Mucosa of descending colon (tissue), 3 donors: ENCODE measurements at regions not wholly inside any gene's neighbourhood (a gene's known extent, or its start where the extent isn't known, plus 50 kb on each side); places are given as distances from the start of the nearest gene placed in this dataset.

ENCODE experiments used
- ATAC-seq: fragments of 200-7000 bp; cut with Tn5 transposase; one replicate; pipeline ENCODE4 v1.9.1; 2020; ENCODE audit warnings: mild to moderate bottlenecking, moderate library complexity
- DNase-seq, 3 donors: peaks; one replicate each; pipeline ENCODE4 v3.0.0-alpha.2; 2020
- H3K36me3 ChIP-seq: fragments of 200-600 bp; one replicate; pipeline ENCODE4 v1.8.0; 2021; ENCODE audit warnings: low read depth, mild to moderate bottlenecking
- H3K4me1 ChIP-seq: fragments of 200-600 bp; one replicate; pipeline ENCODE4 v1.8.0; 2021; ENCODE audit warnings: low read depth, mild to moderate bottlenecking
- H3K4me3 ChIP-seq: fragments of 200-600 bp; one replicate; pipeline ENCODE4 v1.8.0; 2021; ENCODE audit warnings: mild to moderate bottlenecking
- H3K9me3 ChIP-seq: fragments of 200-600 bp; one replicate; pipeline ENCODE4 v1.8.0; 2021; ENCODE audit warnings: mild to moderate bottlenecking
- intact Hi-C, 2 donors: fragments of 100-400 bp; cut with DNase I in 1 of 2; cut with micrococcal nuclease in 1 of 2; formaldehyde crosslinking; loops; one replicate each; pipeline versions ENCODE4 v1.11.0 to v1.11.1; 2022; cut with DNase I, micrococcal nuclease
- TF ChIP-seq, protein P1 (sequence below): fragments of 200-600 bp; IDR thresholded peaks from one replicate; pipeline ENCODE4 v1.8.0; 2022; ENCODE audit warnings: antibody characterized with exemption, mild to moderate bottlenecking
- donor health status: DM: no; HTN: no; CAD: no; lungs with moderate emphysema.
- donor health status: DM: no; HTN: no; CAD: no.
- donor health status: DM: no; HTN: yes; CAD: no.

DNA sequence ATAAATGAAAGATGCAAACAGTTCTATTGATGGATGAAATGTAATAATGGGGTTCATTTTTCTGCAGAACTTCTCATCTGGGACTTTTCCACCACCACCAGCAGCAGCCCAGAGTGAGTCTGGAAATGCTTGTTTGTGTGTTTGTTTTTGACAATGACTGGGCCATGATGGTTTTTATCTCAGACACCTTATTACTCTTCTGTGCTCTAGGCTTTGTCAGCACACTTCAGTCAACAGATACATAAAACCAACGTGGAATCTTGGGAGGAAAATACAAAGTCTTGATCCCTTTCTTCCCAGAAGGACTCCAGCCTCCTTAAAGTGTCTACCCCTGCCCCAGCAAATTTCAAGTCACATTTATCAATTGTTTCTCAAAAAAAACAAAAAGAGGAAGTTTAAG lies 134.0 kb downstream of the MREG start:
- no peaks in the 10 kb centered on the region for H3K36me3 ChIP-seq
- no peaks in the 10 kb centered on the region for H3K9me3 ChIP-seq
- H3K4me3 ChIP-seq, result no peak overlapping the region
- intact Hi-C loops, result no loop called here
- no peaks in the 10 kb centered on the region for H3K4me1 ChIP-seq
- ATAC-seq (no peak), DNase-seq (no peak)
- TF ChIP-seq, protein P1, sequence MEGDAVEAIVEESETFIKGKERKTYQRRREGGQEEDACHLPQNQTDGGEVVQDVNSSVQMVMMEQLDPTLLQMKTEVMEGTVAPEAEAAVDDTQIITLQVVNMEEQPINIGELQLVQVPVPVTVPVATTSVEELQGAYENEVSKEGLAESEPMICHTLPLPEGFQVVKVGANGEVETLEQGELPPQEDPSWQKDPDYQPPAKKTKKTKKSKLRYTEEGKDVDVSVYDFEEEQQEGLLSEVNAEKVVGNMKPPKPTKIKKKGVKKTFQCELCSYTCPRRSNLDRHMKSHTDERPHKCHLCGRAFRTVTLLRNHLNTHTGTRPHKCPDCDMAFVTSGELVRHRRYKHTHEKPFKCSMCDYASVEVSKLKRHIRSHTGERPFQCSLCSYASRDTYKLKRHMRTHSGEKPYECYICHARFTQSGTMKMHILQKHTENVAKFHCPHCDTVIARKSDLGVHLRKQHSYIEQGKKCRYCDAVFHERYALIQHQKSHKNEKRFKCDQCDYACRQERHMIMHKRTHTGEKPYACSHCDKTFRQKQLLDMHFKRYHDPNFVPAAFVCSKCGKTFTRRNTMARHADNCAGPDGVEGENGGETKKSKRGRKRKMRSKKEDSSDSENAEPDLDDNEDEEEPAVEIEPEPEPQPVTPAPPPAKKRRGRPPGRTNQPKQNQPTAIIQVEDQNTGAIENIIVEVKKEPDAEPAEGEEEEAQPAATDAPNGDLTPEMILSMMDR, result no peak

GRCh38 chr2:215878476-215879063 lies 134.8 kb downstream of the MREG start:
- TF ChIP-seq, protein P1, result no peak
- Histone ChIP-seq H3K9me3 (no peaks in the 10 kb centered on the region), H3K4me1 (no peaks in the 10 kb centered on the region), H3K36me3 (no peaks in the 10 kb centered on the region), H3K4me3 (no peak overlapping the region)
- intact Hi-C loops, result no loop called here
- DNase-seq (no peak), ATAC-seq (no peak)

- intact Hi-C loops, result no loop called here
Measured at GRCh38 chr2:215876937-215877238, 136.5 kb downstream of the MREG start.

GRCh38 chr2:215876139-215876936 lies 137.0 kb downstream of the MREG start:
- Histone ChIP-seq H3K36me3 (no peaks in the 10 kb centered on the region), H3K4me1 (no peaks in the 10 kb centered on the region), H3K9me3 (no peaks in the 10 kb centered on the region), H3K4me3 (no peak overlapping the region)
- intact Hi-C loops, result no loop called here
- TF ChIP-seq, protein P1, result no peak
- DNase-seq, result no peak
- no peak for ATAC-seq

More at GRCh38 chr2:215876937-215877238, 136.5 kb downstream of the MREG start:
- Histone ChIP-seq H3K4me3 (no peak overlapping the region), H3K36me3 (no peaks in the 10 kb centered on the region), H3K9me3 (no peaks in the 10 kb centered on the region), H3K4me1 (no peaks in the 10 kb centered on the region)
- DNase-seq, result no peak
- TF ChIP-seq, protein P1, result no peak
- ATAC-seq, result no peak

DNA sequence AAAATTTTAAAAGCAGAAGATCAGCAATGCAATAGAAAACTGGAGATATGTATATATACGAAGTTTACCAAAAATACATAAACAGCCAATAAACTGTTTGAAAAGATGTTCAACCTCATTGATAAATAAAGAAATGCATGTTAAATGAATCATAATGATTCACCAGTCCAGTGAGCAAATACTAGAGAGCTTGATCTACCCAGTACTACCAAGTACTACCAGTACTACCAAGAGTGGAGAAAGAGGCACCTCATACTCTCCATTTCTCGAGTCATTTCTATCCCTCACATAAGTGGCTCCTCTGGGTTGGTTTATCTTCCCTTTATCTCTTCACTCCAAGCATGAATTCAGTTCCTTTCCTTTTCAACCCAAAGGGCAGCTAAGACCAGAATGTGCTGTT lies 138.9 kb downstream of the MREG start:
- Histone ChIP-seq H3K4me3 (no peak overlapping the region), H3K4me1 (no peaks in the 10 kb centered on the region), H3K36me3 (no peaks in the 10 kb centered on the region), H3K9me3 (no peaks in the 10 kb centered on the region)
- TF ChIP-seq, protein P1, result no peak
- intact Hi-C loops, result no loop called here
- DNase-seq (no peak), ATAC-seq (no peak)
